IMR-90 (cell line): ENCODE measurements at regions not wholly inside any gene's neighbourhood (a gene's known extent, or its start where the extent isn't known, plus 50 kb on each side); places are given as distances from the start of the nearest gene placed in this dataset.

Experiments used
- ATAC-seq: fragments of 200-7000 bp; cut with Tn5 transposase; 2 replicates; pipeline ENCODE4 v1.9.1; 2020; ENCODE audit warnings: low read depth, mild to moderate bottlenecking, moderate library complexity
- BruUV-seq: library from RNA; stranded (reverse); fragments of 400-500 nt; replicated peaks from 2 replicates; lab custom pipeline; 2021; lab: Mats Ljungman, UMichigan
- CTCF ChIA-PET: fragments of 300-600 bp; formaldehyde crosslinking; extraction: SDS; loops from one replicate; lab custom pipeline; 2021; ENCODE audit warnings: antibody characterized with exemption; lab: Yijun Ruan, JAX
- POLR2A ChIA-PET: fragments of 300-600 bp; sonication (Branson Sonifier 250); formaldehyde crosslinking; loops from one replicate; lab custom pipeline; 2022; ENCODE audit warnings: antibody characterized with exemption; ENCODE audit not compliant: unreplicated experiment; lab: Charles Lee
- DNase-seq: peaks from one replicate; pipeline ENCODE4 v3.0.0; 2013
- H2AFZ ChIP-seq: replicated peaks from 2 replicates; pipeline ENCODE3; 2013; ENCODE audit warnings: low read length, mild to moderate bottlenecking; ENCODE audit not compliant: poor library complexity
- H2AK5ac ChIP-seq: 2 replicates; pipeline ENCODE4 v1.6.1; 2013; ENCODE audit warnings: low read depth, low read length, inconsistent platforms
- H2AK9ac ChIP-seq: replicated peaks from 2 replicates; pipeline ENCODE3; 2013; ENCODE audit warnings: mild to moderate bottlenecking, low read depth, low read length, moderate library complexity; ENCODE audit not compliant: poor library complexity
- H2BK120ac ChIP-seq: 2 replicates; pipeline ENCODE4 v1.6.1; 2013; ENCODE audit warnings: low read depth, low read length, inconsistent platforms
- H2BK15ac ChIP-seq: 3 replicates; pipeline ENCODE4 v1.6.1; 2013; ENCODE audit warnings: low read depth, low read length, inconsistent platforms
- H2BK20ac ChIP-seq: 2 replicates; pipeline ENCODE4 v1.6.1; 2013; ENCODE audit warnings: low read depth, mild to moderate bottlenecking, inconsistent platforms, low read length, moderate library complexity
- H2BK5ac ChIP-seq: 2 replicates; pipeline ENCODE4 v1.6.1; 2013; ENCODE audit warnings: mild to moderate bottlenecking, low read depth, low read length, inconsistent platforms; ENCODE audit not compliant: poor library complexity, severe bottlenecking
- H3K14ac ChIP-seq: replicated peaks from 2 replicates; pipeline ENCODE4 v1.6.1; 2013; ENCODE audit warnings: low read depth, low read length, inconsistent platforms
- H3K18ac ChIP-seq: 2 replicates; pipeline ENCODE4 v1.6.1; 2013; ENCODE audit warnings: low read depth, low read length, control low read depth
- H3K23ac ChIP-seq: 2 replicates; pipeline ENCODE4 v1.6.1; 2013; ENCODE audit warnings: low read depth, low read length, inconsistent platforms
- H3K27ac ChIP-seq: 2 replicates; pipeline ENCODE4 v1.5.1; 2013; ENCODE audit warnings: mild to moderate bottlenecking, control low read depth, low read length; ENCODE audit not compliant: insufficient read depth
- H3K27me3 ChIP-seq: 2 replicates; pipeline ENCODE4 v1.6.1; 2013; ENCODE audit warnings: low read length; ENCODE audit not compliant: control insufficient read depth, insufficient read depth
- H3K36me3 ChIP-seq: 2 replicates; pipeline ENCODE4 v1.6.1; 2013; ENCODE audit warnings: low read length, mixed read lengths; ENCODE audit not compliant: control insufficient read depth, insufficient read depth
- H3K4ac ChIP-seq: 2 replicates; pipeline ENCODE4 v1.6.1; 2013; ENCODE audit warnings: low read depth, low read length, inconsistent platforms
- H3K4me1 ChIP-seq: 2 replicates; pipeline ENCODE4 v1.6.1; 2013; ENCODE audit warnings: low read length, mixed read lengths; ENCODE audit not compliant: control insufficient read depth, insufficient read depth
- H3K4me2 ChIP-seq: 2 replicates; pipeline ENCODE4 v1.6.1; 2013; ENCODE audit warnings: low read depth, mild to moderate bottlenecking, control low read depth, low read length, moderate library complexity
- H3K4me3 ChIP-seq: 2 replicates; pipeline ENCODE4 v1.5.1; 2013; ENCODE audit warnings: low read depth, mild to moderate bottlenecking, control low read depth, low read length, moderate library complexity; ENCODE audit not compliant: insufficient read depth
- H3K56ac ChIP-seq: 2 replicates; pipeline ENCODE4 v1.6.1; 2013; ENCODE audit warnings: low read length, inconsistent platforms; ENCODE audit not compliant: insufficient read depth; ENCODE audit errors: extremely low read depth
- H3K79me1 ChIP-seq, 2 experiments: 2 replicates each; pipeline ENCODE4 v1.6.1; 2013; ENCODE audit warnings: low read length in 2 of 2, inconsistent platforms in 1 of 2, low read depth in 1 of 2
- H3K9ac ChIP-seq: 2 replicates; pipeline ENCODE4 v1.6.1; 2013; ENCODE audit warnings: low read depth, low read length, control low read depth
- H3K9me1 ChIP-seq: 2 replicates; pipeline ENCODE4 v1.6.1; 2013; ENCODE audit warnings: low read length, inconsistent platforms; ENCODE audit not compliant: insufficient read depth
- H3K9me3 ChIP-seq: 2 replicates; pipeline ENCODE4 v1.6.1; 2013; ENCODE audit warnings: low read length; ENCODE audit not compliant: control insufficient read depth, insufficient read depth
- H4K20me1 ChIP-seq: 2 replicates; pipeline ENCODE4 v1.6.1; 2013; ENCODE audit warnings: low read length, inconsistent platforms; ENCODE audit not compliant: insufficient read depth
- H4K5ac ChIP-seq: 2 replicates; pipeline ENCODE4 v1.6.1; 2013; ENCODE audit warnings: mild to moderate bottlenecking, low read depth, low read length, control low read depth
- H4K8ac ChIP-seq, 2 experiments: 2 replicates each; pipeline ENCODE4 v1.6.1; 2013; ENCODE audit warnings: low read depth in 2 of 2, low read length in 2 of 2, control low read depth in 1 of 2, inconsistent platforms in 1 of 2
- H4K91ac ChIP-seq: 2 replicates; pipeline ENCODE4 v1.6.1; 2013; ENCODE audit warnings: low read depth, low read length, inconsistent platforms; ENCODE audit not compliant: insufficient read depth
- BHLHE40 ChIP-seq: fragments of 150-350 bp; IDR thresholded peaks from 2 replicates; pipeline ENCODE4 v1.6.1; 2016; ENCODE audit warnings: mild to moderate bottlenecking, low read depth, low read length
- CEBPB ChIP-seq: IDR thresholded peaks from 2 replicates; pipeline ENCODE4 v1.6.1; 2012; ENCODE audit warnings: low read depth, low read length, improper control_type of control experiment
- CHD1 ChIP-seq: IDR thresholded peaks from 2 replicates; pipeline ENCODE4 v1.6.1; 2012; ENCODE audit warnings: low read depth, low read length, improper control_type of control experiment
- FOS ChIP-seq: fragments of 150-350 bp; IDR thresholded peaks from 2 replicates; pipeline ENCODE4 v1.6.1; 2016; ENCODE audit warnings: low read depth, low read length
- MAFK ChIP-seq: IDR thresholded peaks from 2 replicates; pipeline ENCODE4 v1.6.1; 2012; ENCODE audit warnings: low read depth, low read length, improper control_type of control experiment
- MAZ ChIP-seq: IDR thresholded peaks from 2 replicates; pipeline ENCODE4 v1.6.1; 2012; ENCODE audit warnings: low read depth, mild to moderate bottlenecking, low read length, improper control_type of control experiment, moderate library complexity, borderline replicate concordance
- NFE2L2 ChIP-seq: fragments of 150-350 bp; IDR thresholded peaks from 2 replicates; pipeline ENCODE4 v1.6.1; 2016; ENCODE audit warnings: low read depth, mild to moderate bottlenecking, low read length
- POLR2A ChIP-seq: IDR thresholded peaks from 2 replicates; pipeline ENCODE4 v1.6.1; 2012; ENCODE audit warnings: mild to moderate bottlenecking, low read depth, low read length
- RAD21 ChIP-seq: IDR thresholded peaks from 2 replicates; pipeline ENCODE4 v1.6.1; 2012; ENCODE audit warnings: low read length, improper control_type of control experiment
- RCOR1 ChIP-seq: IDR thresholded peaks from 2 replicates; pipeline ENCODE4 v1.6.1; 2012; ENCODE audit warnings: mild to moderate bottlenecking, low read length, improper control_type of control experiment; ENCODE audit not compliant: insufficient replicate concordance
- RFX5 ChIP-seq: IDR thresholded peaks from 2 replicates; pipeline ENCODE4 v1.8.0; 2012; ENCODE audit warnings: low read depth, mild to moderate bottlenecking, low read length, moderate library complexity
- SMC3 ChIP-seq: fragments of 150-350 bp; IDR thresholded peaks from 2 replicates; pipeline ENCODE4 v1.6.1; 2016; ENCODE audit warnings: low read depth, mild to moderate bottlenecking, antibody characterized with exemption, low read length, moderate library complexity
- dilution Hi-C: fragments of 300-500 bp; cut with HindIII; formaldehyde crosslinking; loops from one replicate; pipeline ENCODE4 v1.14.3; 2018; ENCODE audit warnings: low sequenced_read_pairs; ENCODE audit not compliant: unreplicated experiment
- in situ Hi-C: fragments of 300-500 bp; cut with MboI; formaldehyde crosslinking; loops from 3 replicates; pipeline ENCODE4 v1.14.3; 2019; ENCODE audit warnings: low sequenced_read_pairs, inconsistent platforms, mixed read lengths
- intact Hi-C: fragments of 100-400 bp; cut with micrococcal nuclease; formaldehyde crosslinking; loops from 2 replicates; pipeline ENCODE4 v1.10.0; 2022
- TF ChIP-seq, protein P1 (sequence below): fragments of 150-350 bp; IDR thresholded peaks from 2 replicates; pipeline ENCODE4 v1.6.1; 2016; ENCODE audit warnings: low read depth, mild to moderate bottlenecking, low read length, moderate library complexity, borderline replicate concordance
- TF ChIP-seq, protein P2 (sequence below): conservative IDR thresholded peaks from 2 replicates; pipeline ENCODE4 v1.5.1; 2012; ENCODE audit warnings: mild to moderate bottlenecking, low read depth, low read length, improper control_type of control experiment

DNA sequence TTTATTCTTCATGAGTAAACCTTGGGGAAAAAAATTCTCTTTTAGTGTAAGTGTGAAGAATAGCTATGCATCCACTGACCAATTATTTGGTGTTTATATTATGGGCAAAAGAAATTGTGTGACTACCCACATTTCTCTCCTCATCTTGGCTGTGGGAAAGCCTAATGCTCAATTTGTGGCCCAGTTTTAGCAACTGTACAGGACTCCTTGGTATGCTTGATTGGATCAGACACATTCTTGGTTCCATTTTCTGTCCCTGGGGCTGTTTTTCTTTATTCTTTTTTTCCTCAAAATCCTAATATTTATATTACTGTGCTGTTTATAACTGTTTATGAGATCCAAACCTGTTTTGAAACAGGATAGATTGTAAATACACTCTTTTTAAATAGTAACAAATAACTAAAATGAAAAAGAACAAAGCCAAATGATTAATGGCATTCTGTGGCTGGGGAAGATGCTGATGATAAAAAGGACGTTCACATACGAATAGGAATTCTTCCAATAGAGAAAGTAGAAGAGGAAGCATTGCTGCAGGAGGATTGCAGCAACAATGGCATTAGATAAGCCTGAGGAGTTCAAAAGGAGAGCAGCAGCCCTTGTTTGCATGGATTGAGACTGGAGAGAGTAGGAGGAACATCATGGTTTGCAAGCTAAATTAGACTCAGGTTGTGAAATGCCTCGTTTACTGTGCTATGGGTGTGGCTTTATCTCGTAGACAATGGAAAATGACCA lies 580.5 kb downstream of the INHBA start (continued):
- TF ChIP-seq CHD1, result no peak

DNA sequence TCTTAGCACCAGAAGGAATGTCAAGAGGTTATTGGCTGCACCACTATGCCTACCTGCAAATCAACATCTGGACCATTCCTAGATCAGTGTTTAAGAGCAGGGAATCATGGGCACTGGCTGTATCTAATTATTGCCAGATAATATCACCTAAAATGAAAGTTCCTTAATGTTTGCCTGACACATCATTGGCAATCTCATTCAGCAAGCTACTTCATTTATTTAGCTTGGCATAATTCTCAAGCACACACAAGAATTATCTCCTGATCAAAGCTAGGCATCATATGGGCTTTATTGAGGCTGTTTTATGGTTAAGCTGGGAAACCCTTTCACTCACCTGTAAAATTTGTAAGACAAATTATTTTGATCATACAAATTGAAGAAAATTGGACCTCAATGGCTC lies 581.7 kb downstream of the INHBA start:
- ATAC-seq, result no peak
- POLR2A ChIA-PET, result no interaction called here

More for the DNA sequence above, 581.7 kb downstream of the INHBA start:
- DNase-seq, result no peak
- no peaks in the 10 kb centered on the region for H3K36me3 ChIP-seq
- H3K56ac ChIP-seq, result no peak overlapping the region
- no peaks in the 10 kb centered on the region for H3K27me3 ChIP-seq
- no peak overlapping the region for H3K4me3 ChIP-seq
- no peaks in the 10 kb centered on the region for H3K9me3 ChIP-seq
- no peaks in the 10 kb centered on the region for H4K20me1 ChIP-seq
- CTCF ChIA-PET, result interaction anchor here (1.3 kb wide), 1 partner anchor 118 kb away, joined by 3 read pairs; no protein-coding TSS in a partner anchor
- no peak overlapping the region for H3K14ac ChIP-seq
- H3K4me2 ChIP-seq, result no peak overlapping the region
- dilution Hi-C loops (no loop called here), in situ Hi-C loops (no loop called here), intact Hi-C loops (no loop called here)
- 0 out of 2 replicates have a peak overlapping the region, but pooled peaks have one; percentile 18 for H2AK5ac ChIP-seq
- H3K9me1 ChIP-seq, result peaks cover 3% of the 10 kb centered on the region; the same call in 1 of the 2 replicates
- no peak overlapping the region for H2BK120ac ChIP-seq
- no peak overlapping the region for H3K27ac ChIP-seq
- H2BK5ac ChIP-seq, result no peak overlapping the region
- no peak overlapping the region for H2BK15ac ChIP-seq
- no peak overlapping the region for H4K8ac ChIP-seq
- no peaks in the 10 kb centered on the region for H3K4me1 ChIP-seq
- H3K18ac ChIP-seq, result no peak overlapping the region
- H3K4ac ChIP-seq, result no peak overlapping the region
- no peak overlapping the region for H3K23ac ChIP-seq
- H3K79me1 ChIP-seq, result no peaks in the 10 kb centered on the region
- no peak overlapping the region for H4K91ac ChIP-seq
- H2AK9ac ChIP-seq, result no peak overlapping the region
- H2AFZ ChIP-seq, result no peak overlapping the region
- H4K5ac ChIP-seq, result no peak overlapping the region
- no peak overlapping the region for H2BK20ac ChIP-seq
- BruUV-seq, result no TSS peak
- H3K9ac ChIP-seq, result no peak overlapping the region
- no peak for TF ChIP-seq SMC3
- no peak for TF ChIP-seq RFX5
- TF ChIP-seq MAFK, result no peak
- no peak for TF ChIP-seq RAD21
- no peak for TF ChIP-seq MAZ
- TF ChIP-seq RCOR1, result no peak
- no peak for TF ChIP-seq CEBPB
- no peak for TF ChIP-seq CHD1
- TF ChIP-seq, protein P1, sequence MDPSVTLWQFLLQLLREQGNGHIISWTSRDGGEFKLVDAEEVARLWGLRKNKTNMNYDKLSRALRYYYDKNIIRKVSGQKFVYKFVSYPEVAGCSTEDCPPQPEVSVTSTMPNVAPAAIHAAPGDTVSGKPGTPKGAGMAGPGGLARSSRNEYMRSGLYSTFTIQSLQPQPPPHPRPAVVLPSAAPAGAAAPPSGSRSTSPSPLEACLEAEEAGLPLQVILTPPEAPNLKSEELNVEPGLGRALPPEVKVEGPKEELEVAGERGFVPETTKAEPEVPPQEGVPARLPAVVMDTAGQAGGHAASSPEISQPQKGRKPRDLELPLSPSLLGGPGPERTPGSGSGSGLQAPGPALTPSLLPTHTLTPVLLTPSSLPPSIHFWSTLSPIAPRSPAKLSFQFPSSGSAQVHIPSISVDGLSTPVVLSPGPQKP, result no peak
- no peak for TF ChIP-seq POLR2A
- no peak for TF ChIP-seq FOS
- TF ChIP-seq, protein P2, sequence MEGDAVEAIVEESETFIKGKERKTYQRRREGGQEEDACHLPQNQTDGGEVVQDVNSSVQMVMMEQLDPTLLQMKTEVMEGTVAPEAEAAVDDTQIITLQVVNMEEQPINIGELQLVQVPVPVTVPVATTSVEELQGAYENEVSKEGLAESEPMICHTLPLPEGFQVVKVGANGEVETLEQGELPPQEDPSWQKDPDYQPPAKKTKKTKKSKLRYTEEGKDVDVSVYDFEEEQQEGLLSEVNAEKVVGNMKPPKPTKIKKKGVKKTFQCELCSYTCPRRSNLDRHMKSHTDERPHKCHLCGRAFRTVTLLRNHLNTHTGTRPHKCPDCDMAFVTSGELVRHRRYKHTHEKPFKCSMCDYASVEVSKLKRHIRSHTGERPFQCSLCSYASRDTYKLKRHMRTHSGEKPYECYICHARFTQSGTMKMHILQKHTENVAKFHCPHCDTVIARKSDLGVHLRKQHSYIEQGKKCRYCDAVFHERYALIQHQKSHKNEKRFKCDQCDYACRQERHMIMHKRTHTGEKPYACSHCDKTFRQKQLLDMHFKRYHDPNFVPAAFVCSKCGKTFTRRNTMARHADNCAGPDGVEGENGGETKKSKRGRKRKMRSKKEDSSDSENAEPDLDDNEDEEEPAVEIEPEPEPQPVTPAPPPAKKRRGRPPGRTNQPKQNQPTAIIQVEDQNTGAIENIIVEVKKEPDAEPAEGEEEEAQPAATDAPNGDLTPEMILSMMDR, result no peak
- no peak for TF ChIP-seq NFE2L2
- no peak for TF ChIP-seq BHLHE40
